ENCODE measurements at regions not wholly inside any gene's neighbourhood (a gene's known extent, or its start where the extent isn't known, plus 50 kb on each side); places are given as distances from the start of the nearest gene placed in this dataset.

DNA sequence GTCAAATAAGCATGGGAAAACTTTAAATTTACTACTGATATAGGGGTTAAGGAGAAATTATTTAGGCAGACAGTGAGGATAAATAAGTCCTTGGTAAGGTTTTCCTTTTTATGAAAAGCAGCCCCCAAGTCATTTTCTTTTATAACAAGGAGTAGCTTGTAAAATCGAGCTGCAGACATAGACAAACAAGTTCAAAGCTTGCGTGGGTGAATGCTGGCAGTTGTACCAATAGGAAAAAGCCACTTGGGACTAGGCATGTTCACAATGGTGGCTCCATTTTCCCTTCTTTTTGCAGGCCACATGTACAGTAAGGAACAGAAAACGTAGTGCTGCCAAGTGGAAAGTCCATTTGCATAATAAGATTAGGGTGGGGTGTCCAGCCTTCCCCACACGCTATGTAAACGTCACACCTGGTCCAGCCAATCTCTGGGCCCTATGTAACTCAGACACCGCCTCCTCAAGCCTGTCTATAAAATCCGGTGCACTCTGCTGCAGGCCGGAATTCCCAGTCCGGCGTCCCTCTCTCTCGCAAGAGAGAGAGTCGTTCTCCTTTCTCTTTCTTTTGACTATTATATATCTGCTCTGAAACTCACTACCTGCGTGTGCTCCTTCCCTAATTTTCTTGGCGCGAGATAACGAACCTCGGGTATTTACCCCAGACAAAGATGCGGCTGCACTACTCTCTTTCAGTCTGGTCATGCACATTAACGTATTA lies 217.1 kb upstream of the MAN1A1 start (continued):
- TF ChIP-seq, protein P1, sequence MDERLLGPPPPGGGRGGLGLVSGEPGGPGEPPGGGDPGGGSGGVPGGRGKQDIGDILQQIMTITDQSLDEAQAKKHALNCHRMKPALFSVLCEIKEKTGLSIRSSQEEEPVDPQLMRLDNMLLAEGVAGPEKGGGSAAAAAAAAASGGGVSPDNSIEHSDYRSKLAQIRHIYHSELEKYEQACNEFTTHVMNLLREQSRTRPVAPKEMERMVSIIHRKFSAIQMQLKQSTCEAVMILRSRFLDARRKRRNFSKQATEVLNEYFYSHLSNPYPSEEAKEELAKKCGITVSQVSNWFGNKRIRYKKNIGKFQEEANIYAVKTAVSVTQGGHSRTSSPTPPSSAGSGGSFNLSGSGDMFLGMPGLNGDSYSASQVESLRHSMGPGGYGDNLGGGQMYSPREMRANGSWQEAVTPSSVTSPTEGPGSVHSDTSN (CRISPR knock-in tag; IDR thresholded peaks at IDR 0.05; ENCODE audit: low read depth): no peak
- TF ChIP-seq, protein P1 (tag; conservative IDR thresholded peaks at IDR 0.05; ENCODE audit: low read depth): no peak
- TF ChIP-seq, protein P2, sequence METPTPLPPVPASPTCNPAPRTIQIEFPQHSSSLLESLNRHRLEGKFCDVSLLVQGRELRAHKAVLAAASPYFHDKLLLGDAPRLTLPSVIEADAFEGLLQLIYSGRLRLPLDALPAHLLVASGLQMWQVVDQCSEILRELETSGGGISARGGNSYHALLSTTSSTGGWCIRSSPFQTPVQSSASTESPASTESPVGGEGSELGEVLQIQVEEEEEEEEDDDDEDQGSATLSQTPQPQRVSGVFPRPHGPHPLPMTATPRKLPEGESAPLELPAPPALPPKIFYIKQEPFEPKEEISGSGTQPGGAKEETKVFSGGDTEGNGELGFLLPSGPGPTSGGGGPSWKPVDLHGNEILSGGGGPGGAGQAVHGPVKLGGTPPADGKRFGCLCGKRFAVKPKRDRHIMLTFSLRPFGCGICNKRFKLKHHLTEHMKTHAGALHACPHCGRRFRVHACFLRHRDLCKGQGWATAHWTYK (CRISPR knock-in tag; IDR thresholded peaks at IDR 0.05): no peak
- TF ChIP-seq PHF8 (IDR thresholded peaks at IDR 0.05; ENCODE audit: borderline replicate concordance, low read length): peak; percentile 53; the same call in 1 of the 2 replicates
- TF ChIP-seq SIN3B (IDR thresholded peaks at IDR 0.05; ENCODE audit: low read depth): no peak
- TF ChIP-seq, protein P3, sequence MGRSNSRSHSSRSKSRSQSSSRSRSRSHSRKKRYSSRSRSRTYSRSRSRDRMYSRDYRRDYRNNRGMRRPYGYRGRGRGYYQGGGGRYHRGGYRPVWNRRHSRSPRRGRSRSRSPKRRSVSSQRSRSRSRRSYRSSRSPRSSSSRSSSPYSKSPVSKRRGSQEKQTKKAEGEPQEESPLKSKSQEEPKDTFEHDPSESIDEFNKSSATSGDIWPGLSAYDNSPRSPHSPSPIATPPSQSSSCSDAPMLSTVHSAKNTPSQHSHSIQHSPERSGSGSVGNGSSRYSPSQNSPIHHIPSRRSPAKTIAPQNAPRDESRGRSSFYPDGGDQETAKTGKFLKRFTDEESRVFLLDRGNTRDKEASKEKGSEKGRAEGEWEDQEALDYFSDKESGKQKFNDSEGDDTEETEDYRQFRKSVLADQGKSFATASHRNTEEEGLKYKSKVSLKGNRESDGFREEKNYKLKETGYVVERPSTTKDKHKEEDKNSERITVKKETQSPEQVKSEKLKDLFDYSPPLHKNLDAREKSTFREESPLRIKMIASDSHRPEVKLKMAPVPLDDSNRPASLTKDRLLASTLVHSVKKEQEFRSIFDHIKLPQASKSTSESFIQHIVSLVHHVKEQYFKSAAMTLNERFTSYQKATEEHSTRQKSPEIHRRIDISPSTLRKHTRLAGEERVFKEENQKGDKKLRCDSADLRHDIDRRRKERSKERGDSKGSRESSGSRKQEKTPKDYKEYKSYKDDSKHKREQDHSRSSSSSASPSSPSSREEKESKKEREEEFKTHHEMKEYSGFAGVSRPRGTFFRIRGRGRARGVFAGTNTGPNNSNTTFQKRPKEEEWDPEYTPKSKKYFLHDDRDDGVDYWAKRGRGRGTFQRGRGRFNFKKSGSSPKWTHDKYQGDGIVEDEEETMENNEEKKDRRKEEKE (IDR thresholded peaks at IDR 0.05; ENCODE audit: borderline replicate concordance in 1 of 2, control insufficient read depth in 1 of 2, low read depth in 2 of 2, low read length in 1 of 2): no peak
- TF ChIP-seq IFI16 (CRISPR knock-in tag; IDR thresholded peaks at IDR 0.05): no peak
- TF ChIP-seq, protein P4, sequence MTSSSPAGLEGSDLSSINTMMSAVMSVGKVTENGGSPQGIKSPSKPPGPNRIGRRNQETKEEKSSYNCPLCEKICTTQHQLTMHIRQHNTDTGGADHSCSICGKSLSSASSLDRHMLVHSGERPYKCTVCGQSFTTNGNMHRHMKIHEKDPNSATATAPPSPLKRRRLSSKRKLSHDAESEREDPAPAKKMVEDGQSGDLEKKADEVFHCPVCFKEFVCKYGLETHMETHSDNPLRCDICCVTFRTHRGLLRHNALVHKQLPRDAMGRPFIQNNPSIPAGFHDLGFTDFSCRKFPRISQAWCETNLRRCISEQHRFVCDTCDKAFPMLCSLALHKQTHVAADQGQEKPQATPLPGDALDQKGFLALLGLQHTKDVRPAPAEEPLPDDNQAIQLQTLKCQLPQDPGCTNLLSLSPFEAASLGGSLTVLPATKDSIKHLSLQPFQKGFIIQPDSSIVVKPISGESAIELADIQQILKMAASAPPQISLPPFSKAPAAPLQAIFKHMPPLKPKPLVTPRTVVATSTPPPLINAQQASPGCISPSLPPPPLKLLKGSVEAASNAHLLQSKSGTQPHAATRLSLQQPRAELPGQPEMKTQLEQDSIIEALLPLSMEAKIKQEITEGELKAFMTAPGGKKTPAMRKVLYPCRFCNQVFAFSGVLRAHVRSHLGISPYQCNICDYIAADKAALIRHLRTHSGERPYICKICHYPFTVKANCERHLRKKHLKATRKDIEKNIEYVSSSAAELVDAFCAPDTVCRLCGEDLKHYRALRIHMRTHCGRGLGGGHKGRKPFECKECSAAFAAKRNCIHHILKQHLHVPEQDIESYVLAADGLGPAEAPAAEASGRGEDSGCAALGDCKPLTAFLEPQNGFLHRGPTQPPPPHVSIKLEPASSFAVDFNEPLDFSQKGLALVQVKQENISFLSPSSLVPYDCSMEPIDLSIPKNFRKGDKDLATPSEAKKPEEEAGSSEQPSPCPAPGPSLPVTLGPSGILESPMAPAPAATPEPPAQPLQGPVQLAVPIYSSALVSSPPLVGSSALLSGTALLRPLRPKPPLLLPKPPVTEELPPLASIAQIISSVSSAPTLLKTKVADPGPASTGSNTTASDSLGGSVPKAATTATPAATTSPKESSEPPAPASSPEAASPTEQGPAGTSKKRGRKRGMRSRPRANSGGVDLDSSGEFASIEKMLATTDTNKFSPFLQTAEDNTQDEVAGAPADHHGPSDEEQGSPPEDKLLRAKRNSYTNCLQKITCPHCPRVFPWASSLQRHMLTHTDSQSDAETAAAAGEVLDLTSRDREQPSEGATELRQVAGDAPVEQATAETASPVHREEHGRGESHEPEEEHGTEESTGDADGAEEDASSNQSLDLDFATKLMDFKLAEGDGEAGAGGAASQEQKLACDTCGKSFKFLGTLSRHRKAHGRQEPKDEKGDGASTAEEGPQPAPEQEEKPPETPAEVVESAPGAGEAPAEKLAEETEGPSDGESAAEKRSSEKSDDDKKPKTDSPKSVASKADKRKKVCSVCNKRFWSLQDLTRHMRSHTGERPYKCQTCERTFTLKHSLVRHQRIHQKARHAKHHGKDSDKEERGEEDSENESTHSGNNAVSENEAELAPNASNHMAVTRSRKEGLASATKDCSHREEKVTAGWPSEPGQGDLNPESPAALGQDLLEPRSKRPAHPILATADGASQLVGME (CRISPR knock-in tag; IDR thresholded peaks at IDR 0.05): no peak
- TF ChIP-seq TFAM (CRISPR knock-in tag; conservative IDR thresholded peaks at IDR 0.05): no peak
- no peak for TF ChIP-seq RBM15 (IDR thresholded peaks at IDR 0.05; ENCODE audit: insufficient read depth, low read length)
- no peak for TF ChIP-seq XRCC4 (IDR thresholded peaks at IDR 0.05; ENCODE audit: extremely low read depth, insufficient read depth, insufficient read length)
- TF ChIP-seq SMAD3 (CRISPR knock-in tag; conservative IDR thresholded peaks at IDR 0.05): no peak
- TF ChIP-seq ZSCAN29 (IDR thresholded peaks at IDR 0.05): no peak
- TF ChIP-seq CAMTA2 (CRISPR knock-in tag; conservative IDR thresholded peaks at IDR 0.05): no peak
- TF ChIP-seq ZNF780A (CRISPR knock-in tag; IDR thresholded peaks at IDR 0.05): no peak
